ENCODE measurements at regions not wholly inside any gene's neighbourhood (a gene's known extent, or its start where the extent isn't known, plus 50 kb on each side); places are given as distances from the start of the nearest gene placed in this dataset.
A peak's percentile ranks its signal among the peaks of the same experiment; 100 is the strongest.

DNA sequence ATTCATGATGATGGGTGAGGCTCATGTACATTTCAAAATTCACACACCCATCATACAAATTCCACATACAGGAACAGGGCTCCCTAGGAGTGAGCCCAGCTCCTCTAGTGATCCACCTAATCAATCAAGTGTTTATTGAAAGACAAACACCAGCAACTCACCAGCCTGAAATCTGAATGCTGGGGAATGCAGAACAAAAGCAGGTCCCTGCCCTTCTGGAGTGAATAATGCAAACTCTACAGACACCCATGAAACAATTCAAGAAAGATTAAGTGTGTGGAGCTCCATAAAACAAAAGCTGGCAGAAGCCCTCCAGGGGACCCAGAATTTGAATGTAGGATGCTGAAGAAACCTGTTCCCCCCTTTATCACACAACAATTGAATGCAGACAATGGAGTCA, 396.7 kb upstream of the JARID2 start:
- ATAC-seq, result no peak
- DNase-seq (ENCODE audit: low spot score), result no peak

DNA sequence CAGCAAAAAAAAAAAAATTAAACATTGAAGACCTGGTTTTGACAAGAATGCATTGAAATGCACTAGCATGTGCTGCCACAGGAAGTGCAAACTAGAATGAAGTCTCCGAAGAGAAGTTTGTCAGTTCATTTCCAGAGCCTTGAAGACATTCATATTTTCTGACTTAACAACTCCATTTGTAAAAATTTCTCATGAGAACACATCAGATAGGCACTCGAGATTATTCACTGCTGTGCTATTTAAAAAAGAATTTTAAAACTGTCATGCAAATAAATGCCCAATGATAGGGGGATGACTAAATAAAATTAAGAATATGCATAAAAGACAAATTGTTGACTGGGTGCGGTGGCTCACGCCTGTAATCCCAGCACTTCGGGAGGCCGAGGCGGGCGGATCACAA, 394.6 kb upstream of the JARID2 start:
- DNase-seq (ENCODE audit: low spot score), result no peak
- ATAC-seq, result no peak

DNA sequence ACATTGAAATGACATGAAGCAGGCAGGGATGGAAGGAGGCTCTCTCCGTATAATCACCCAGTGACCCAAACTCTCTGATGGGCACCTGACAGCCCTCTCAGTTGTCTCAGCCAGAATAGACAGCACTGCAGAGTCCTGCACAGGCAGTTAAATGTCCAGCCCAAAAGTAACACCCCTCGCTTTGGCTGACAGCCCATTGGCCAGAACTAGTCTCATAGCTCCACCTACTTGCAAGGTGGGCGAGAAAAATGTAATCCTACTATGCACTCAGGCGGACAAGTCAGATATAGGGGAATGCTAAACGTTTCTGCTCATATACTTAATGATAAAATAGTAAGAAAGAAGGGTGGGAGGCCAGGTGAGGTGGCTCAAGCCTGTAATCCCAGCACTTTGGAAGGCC, 393.5 kb upstream of the JARID2 start:
- DNase-seq (ENCODE audit: low spot score) (no peak), ATAC-seq (no peak)

DNA sequence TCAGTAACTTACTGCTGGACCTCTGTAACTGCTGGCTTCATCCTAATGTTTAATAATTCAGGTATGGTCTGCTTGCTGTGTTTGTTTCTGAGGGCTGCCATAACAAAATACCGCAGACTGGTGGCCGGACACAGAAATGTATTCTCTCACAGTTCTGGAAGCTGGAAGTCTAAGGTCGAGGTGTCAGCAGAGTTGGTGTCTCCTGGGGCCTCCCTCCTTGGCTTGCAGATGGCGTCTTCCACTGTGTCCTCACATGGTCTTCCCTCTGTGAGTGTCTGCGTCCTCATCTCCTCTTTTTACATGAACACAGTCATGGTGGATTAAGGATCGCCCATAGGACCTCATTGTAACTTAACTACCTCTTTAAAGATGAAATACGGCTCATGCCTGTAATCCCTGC, 389.7 kb upstream of the JARID2 start:
- no peak for DNase-seq (ENCODE audit: low spot score)
- ATAC-seq, result no peak

DNA sequence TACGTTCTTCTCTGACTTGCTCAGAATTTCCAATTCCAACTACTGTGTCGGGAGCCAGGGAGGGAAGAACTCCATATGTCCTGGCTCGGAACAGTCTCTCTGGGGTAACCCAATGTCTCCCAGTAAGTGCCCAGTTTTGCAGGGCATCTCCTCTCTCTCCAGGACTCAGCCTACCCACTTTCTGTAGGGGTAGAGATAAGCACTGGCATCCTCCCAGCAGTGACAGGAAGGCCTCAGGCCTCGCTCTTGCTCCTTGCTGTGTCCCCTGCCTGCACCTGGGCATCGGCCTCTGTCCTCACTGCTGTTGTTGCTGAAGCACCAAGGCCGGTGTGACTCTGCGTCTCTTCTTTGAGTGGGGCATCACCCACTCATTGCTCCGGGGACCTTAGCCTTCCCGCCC, 388.9 kb upstream of the JARID2 start:
- DNase-seq (ENCODE audit: low spot score) (no peak), ATAC-seq (no peak)

DNA sequence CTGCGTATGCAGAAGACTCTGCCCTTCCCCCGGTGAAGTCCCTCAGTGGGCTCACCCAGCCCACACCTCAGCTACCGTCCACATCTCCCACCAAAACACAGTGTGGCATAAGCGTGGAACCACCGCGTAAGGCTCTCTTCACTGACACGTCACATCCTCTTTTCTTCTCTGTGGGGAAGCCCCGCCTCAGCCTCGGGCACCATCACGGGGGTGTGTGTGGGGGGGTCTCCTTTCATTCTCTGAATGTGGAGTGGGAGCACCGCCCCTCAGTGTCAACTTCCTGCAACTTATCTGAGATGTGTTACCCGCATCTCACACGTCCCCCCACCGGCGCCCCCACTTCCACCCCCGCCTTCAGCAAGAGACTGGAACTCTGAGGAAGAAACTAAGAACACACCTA, 388.4 kb upstream of the JARID2 start:
- ATAC-seq (no peak), DNase-seq (ENCODE audit: low spot score) (no peak)

DNA sequence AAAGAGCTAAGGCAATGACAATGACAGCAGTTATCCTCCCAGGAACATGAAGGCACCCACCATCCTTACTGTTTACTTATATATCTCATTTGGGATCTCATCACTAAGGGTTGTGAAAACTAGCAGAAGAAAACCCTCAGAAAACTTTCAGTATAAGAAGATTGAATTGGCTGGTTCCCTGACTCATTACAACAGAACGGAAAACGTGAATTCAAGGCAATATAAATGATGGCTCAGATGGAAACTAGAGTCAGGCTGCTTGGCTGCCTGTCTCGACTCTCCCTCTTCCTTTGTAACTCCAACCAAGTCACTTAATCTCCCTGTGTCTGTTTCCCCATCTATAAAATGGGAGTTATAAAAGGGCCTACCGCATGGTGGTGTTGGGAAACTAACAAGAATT, 387.1 kb upstream of the JARID2 start:
- no peak for ATAC-seq
- no peak for DNase-seq (ENCODE audit: low spot score)

DNA sequence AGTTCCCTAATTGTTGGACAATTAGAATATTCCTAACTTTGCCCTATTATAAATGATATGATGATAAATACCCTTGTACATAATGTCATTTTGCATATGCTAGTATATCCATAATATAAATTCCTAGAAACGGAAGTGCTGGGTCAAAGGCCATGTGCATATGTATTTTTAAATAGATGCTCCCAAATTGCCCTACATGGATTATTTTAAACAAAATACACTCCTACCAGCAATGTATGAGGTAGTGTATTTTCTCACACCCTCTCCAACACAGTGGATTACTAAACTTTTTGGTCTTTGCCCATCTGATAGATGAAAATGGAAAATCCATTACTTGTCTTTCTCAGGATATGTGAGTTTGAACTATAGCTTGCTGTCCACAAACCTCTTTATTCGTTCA, 385.1 kb upstream of the JARID2 start:
- ATAC-seq, result no peak

DNA sequence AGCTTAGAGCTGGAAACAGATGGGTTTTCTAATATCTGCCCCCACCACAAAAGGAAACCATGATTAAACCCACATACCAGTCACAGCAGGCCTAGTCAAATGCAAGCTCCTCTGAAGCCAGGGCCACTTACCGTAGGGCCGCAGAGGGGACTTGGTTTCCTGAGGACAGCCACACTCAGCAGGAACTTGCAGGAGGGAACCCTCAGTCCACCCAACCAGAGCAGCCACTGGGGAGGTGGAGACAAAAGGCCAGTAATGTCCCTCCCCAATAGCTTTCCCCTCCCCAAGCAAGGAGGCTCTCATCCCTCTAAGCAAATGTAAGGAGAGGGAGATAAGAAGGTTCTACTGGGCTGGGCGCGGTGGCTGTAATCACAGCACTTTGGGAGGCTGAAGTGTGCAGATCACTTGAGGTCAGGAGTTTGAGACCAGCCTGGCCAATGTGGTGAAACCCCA, 384.4 kb upstream of the JARID2 start:
- no peak for ATAC-seq
- no peak for DNase-seq (ENCODE audit: low spot score)

More for the DNA sequence above, 385.1 kb upstream of the JARID2 start:
- DNase-seq (ENCODE audit: low spot score), result no peak

DNA sequence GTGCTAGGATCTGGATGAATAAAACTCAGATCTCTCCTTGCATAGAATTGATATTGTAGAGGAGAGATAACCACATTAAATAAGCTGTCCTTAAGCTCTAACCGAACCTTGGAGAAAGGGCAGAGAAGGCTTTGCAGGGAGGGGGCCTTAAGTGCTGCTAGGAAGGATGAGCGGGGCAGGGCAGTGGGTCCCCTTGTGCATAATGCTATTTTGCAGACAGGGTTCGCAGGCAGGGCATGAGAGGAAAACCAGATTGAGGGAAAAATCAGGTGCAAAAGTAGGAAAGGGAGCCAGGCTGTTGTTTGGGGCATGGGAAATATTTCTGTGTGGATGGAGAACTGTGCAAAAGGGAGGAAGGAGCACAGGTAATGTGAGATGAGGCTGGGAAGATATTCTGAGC, 383.0 kb upstream of the JARID2 start:
- DNase-seq (ENCODE audit: low spot score) (no peak), ATAC-seq (no peak)

DNA sequence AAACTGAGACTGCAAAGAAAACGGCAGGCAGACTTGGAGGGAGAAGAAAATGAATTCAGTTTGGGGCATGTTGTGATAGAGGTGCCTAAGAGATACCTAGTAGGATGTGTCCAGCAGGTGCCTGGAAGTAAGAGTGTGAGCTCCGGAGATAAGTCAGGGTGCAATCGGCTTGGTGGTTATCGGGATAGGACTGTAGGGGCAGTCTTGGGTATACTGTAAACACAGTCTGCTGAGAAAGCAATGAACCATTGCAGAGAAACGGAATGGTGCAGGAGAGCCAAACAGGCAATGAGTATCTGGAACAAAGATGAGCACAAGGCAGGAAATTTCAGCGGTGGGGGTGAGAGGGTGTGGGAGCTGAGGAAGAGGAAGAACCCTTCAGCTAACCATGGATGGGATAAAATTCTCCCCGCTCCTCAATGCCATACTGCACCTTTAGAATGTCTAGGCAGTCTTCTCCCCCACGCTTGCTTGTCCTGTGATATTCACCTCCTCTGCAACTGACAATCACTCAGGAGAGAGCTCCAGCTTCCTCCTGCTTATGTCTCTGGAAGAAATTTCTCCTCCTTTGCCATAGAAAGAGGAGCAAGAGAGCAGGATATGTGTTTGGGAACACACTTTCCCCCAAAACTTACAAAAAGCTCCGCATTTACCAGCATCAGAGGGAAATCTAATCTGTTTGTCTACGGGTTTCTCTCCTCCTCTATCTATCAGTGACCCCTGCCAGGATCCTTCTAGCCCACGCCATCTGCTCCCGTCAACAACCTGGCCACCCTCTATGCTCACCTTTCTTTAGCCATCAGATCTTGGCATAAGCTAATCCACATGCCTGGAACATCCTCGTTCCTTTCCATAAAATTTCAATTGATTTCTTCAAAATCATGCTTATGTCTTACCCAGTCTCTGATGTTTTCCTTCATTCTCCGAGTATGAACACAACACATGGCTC, 381.7 kb upstream of the JARID2 start:
- ATAC-seq, result no peak
- DNase-seq (ENCODE audit: low spot score), result no peak

DNA sequence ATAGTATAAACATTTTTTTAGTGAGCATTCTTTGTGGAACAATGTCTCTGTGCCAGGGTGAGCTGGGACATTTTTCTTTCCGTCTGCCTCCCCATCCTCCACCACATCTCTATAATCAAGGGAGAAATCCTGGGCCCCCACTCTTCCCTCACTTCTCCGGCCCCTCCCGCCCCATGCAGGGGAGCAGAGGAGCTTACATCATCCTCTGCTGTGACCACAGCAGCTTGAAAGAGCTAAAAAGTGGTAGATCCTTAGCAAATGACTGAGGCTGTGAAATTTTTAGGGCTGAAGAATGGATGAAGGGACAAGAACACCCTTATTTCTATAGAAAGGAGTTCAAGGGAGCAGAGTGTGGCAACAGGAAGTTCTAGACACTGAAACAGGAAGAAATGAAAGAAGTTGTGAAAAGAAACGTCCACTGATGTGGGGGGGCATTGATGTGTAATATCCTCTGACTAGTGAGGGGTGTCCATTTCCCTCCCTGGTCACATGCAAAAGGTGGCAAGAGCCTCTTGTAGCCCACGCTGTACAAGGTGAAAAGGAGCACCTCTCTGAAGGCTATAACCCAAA, 380.3 kb upstream of the JARID2 start:
- DNase-seq (ENCODE audit: low spot score) (no peak), ATAC-seq (no peak)

DNA sequence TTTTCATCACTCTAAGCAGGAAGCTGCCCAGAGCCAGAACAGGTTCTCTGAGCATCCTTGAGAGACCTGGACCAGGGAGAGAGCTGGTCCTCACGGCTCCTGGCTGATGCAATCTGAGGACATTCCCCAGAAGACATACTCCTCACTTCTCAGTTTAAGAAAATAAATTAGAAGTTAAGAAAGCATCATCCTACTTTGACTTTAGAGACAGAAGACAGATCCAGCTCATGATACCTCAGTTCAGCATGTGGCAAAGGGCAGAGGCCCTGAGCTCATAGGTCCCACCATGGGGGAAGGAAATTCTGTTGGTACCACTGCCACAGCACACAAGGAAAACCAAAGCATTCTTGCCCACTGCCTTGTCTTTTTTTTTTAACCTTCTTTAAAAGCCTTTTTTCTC, 378.1 kb upstream of the JARID2 start:
- no peak for ATAC-seq
- no peak for DNase-seq (ENCODE audit: low spot score)

DNA sequence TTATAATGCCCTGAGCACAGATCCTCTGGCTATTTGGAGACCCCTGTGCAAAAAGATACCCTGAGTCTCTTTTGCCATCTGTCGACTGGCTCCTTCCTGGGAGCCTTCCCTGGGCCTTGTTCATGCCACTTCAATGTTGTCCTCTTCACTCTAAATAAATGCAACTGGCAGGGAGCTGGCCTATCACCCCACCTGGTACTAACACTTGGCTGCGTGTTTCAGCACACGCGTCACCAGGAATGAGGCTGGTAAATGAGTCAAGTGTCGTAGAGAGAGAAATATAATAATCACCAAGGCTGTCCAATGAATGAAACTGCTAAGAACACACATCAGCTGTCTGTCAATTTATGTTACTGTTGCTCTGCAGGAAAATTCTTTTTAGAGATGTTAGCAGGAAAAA, 374.6 kb upstream of the JARID2 start:
- ATAC-seq, result no peak
- DNase-seq (ENCODE audit: low spot score), result no peak

DNA sequence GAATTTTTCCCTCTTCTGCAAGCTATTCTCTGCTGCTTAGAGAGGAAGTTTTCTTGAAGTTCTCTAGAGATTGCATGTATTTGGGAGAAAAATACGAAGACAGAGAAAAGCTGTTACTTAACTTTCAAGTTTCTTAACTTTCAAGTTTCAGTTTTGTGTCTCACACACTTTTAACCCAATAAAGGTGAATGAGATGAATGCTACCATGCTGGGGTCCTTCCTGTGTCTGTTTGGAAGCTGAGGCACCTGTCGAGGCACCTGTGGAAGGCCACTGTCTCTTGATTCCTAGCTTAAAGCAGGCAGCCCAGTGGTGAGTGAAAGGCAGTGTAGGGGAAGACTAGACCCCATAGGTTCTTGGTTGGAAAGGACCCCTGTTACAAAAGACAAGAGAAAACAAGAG, 372.8 kb upstream of the JARID2 start:
- no peak for DNase-seq (ENCODE audit: low spot score)
- no peak for ATAC-seq

DNA sequence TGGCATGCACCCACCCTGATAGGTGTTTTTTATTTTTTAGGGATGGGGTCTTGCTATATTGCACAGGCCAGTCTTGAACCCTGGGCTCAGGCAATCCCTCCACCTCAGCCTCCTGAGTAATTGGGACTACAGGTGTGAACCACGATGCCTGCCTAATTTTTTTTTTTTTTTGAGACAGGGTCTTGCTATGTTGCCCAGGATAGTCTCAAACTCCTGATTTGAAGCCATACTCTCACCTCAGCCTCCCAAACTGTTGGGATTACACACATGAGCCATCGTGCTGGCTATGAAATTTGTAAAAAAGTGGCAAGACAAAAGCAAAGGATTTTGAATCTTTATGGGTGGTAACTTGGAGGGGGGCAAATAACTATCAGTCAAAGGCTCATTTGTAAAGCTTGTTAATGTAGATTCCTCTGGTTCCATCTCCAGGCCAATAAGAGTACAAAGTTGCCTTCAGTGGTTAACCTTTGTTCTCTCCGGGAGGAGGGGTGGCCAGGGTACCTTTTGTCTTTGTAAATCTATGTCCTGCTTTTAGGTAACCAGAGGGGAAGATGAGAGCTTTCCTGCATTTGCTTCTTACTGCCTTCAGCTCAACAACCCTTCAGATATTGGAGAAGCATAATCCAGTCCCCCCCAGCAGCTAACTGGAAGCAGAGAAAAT, 372.0 kb upstream of the JARID2 start:
- peak; percentile 45 for ATAC-seq
- no peak for DNase-seq (ENCODE audit: low spot score)

DNA sequence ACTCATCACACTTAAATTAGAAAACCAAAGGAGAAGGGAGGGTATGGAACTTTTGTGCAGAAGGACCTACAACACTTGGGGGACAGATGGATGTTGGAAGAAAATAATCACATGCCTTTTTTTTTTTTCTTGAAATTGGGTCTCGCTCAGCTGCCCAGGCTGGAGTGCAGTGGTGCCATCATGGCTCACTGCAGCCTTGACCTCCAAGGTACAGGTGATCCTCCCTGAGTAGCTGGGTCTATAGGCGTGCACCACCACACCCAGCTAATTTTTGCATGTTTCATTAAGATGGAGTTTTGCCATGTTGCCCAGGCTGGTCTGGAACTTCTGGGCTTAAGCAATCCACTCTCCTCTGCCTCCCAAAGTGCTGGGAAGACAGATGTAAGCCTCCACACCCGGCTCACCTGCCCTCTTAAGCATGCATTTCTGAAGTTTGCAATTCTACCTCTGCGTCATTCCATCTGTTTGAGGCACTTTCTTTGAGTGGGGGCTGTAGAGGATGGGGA, 370.8 kb upstream of the JARID2 start:
- no peak for DNase-seq (ENCODE audit: low spot score)
- ATAC-seq, result no peak

DNA sequence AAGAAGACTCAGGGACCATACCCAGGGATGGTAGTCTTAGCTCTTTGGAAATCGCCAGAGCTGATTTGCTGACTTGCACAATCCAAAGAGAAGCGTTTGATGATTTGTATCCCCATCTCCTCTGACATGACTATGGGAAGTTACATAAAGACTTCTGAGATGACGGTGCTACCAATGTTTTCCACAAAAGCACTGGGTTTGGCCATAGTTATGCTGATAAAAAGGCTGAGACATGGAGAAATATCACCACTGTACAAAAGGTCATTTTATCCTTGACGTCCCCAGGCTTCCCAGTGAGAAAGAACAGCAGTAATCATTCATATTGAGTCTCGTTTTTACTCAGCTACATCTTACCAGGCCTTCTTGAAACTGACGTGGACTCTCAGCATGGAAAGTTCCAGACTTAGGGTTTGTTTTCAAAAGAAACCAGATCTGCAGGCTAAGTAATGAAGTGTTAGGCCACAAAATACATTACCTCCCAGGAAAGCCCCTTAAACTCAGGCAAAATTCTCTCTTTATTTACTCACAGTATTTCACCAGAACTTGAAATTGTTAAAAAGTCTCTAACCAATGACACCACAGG, 370.3 kb upstream of the JARID2 start:
- no peak for ATAC-seq

DNA sequence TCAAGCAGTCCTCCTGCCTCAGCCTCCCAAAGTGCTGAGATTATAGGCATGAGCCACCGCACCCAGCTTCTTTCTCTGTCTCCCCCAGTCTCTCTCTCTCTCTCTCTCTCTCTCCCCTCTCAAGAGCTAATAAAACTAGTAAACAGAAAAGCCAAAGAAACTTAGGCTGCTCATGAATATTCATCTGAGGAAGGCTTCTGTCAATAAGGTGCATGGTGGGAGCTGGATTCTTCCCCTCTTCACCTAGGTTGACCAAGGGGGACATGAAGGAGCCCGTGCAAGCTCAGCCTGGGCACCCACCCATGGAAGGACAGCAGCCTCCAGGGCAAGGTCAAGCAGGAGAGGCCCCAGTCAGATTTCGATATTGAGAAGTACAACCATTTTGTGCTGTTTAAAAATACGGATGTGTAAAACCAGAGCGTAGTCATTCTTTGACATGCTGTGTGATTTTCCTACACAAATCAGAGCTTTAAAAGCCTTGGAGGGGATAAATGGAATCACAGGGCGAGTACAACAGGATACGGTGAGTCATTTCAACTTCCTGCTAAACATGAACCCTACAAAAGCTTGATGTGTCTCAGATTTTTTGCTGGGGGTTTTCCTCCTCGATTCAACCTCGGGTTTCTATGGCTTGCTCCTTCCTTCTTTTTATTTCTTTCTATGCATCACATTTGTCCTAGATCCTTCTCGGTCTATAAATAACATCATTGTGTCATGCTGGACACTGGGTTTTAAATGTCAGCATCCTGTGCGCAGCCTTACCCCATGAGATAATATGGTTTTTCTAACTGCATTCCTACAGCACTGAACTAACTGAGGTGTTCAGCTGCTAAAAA, 368.9 kb upstream of the JARID2 start:
- ATAC-seq (peak; percentile 39), DNase-seq (ENCODE audit: low spot score) (no peak)

More for the DNA sequence above, 370.3 kb upstream of the JARID2 start:
- no peak for DNase-seq (ENCODE audit: low spot score)

DNA sequence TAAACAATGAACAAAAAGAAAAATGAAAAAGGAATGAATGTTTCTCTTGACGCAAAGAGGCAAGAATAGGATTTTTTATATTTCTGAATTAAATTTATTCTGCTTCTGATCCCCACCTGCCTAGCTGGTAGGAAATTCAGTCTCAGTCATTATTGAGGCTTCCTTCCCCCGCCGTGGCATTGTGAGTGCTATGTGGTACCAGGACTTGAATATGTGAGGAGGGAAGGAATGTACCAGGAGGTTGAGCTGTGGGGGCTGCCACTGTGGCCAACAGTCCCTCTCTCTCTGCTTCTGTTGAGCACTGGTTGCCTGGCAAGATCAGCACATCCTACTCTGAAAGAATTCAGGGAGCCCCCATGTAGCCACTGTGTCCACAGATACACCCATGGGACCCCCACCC, 368.1 kb upstream of the JARID2 start:
- ATAC-seq (no peak), DNase-seq (ENCODE audit: low spot score) (no peak)

DNA sequence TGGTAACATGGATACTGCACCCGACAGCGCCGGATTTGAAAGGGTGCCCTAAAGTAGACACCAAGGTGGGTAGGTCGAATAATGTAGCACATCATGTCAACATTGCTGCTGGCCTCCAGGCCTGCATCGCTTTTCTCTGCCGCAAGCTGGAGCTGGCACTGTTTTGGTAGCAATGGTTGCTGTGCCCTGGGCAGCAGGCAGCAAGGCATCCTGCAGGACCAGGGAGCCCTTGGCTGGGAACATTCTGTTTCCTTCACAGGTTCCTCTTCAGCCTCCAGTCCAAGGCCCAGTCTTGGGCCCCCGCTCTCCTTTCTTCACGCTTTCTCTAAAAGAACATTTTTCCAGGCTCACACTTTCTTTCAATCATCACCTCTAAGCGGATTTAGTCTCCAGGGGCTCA, 365.8 kb upstream of the JARID2 start:
- ATAC-seq (no peak), DNase-seq (ENCODE audit: low spot score) (no peak)
